Heart right ventricle (tissue), 16 donors: ENCODE measurements at regions not wholly inside any gene's neighbourhood (a gene's known extent, or its start where the extent isn't known, plus 50 kb on each side); places are given as distances from the start of the nearest gene placed in this dataset.

Experiments
- ATAC-seq, 8 donors: fragments of 200-7000 bp; cut with Tn5 transposase; one replicate each; pipeline ENCODE4 v1.9.1; 2020; ENCODE audit warnings: mild to moderate bottlenecking in 8 of 8, moderate library complexity in 8 of 8, moderate number of reproducible peaks in 1 of 8
- DNase-seq, 2 donors: peaks; one replicate each; pipeline ENCODE4 v3.0.0-alpha.2; 2020
- H3K27ac ChIP-seq, 10 donors: fragments of 200-600 bp; sonication (generic) in 2 of 10; one replicate each; pipeline versions ENCODE4 v1.5.0 to v1.8.0; 2020 to 2022; ENCODE audit warnings: mild to moderate bottlenecking in 3 of 10
- H3K27me3 ChIP-seq, 7 donors: fragments of 200-600 bp; one replicate each; pipeline ENCODE4 v1.8.0; 2021 to 2022; ENCODE audit warnings: mild to moderate bottlenecking in 2 of 7
- H3K36me3 ChIP-seq, 9 donors: fragments of 200-600 bp; sonication (generic) in 1 of 9; one replicate each; pipeline versions ENCODE4 v1.5.0 to v1.8.0; 2020 to 2022; ENCODE audit warnings: mild to moderate bottlenecking in 2 of 9
- H3K4me1 ChIP-seq, 9 donors: fragments of 200-600 bp; sonication (generic) in 1 of 9; one replicate each; pipeline versions ENCODE4 v1.5.0 to v1.8.0; 2020 to 2022; ENCODE audit warnings: mild to moderate bottlenecking in 4 of 9
- H3K4me3 ChIP-seq, 10 donors: fragments of 200-600 bp; sonication (generic) in 2 of 10; one replicate each; pipeline versions ENCODE4 v1.5.0 to v1.8.0; 2020 to 2022; ENCODE audit warnings: mild to moderate bottlenecking in 7 of 10, moderate library complexity in 2 of 10
- H3K9me3 ChIP-seq, 11 donors: fragments of 200-600 bp in 10 of 11; sonication (generic) in 2 of 11; one replicate each; pipeline versions ENCODE4 v1.5.0 to v1.8.0; 2013 to 2022; ENCODE audit warnings: mild to moderate bottlenecking in 2 of 11, control low read depth in 1 of 11, moderate library complexity in 1 of 11
- CTCF ChIP-seq, 9 donors: fragments of 200-600 bp; sonication (generic) in 2 of 9; IDR thresholded peaks; one replicate each; pipeline versions ENCODE4 v1.5.0 to v1.8.0; 2021 to 2022; ENCODE audit warnings: antibody characterized with exemption in 9 of 9, mild to moderate bottlenecking in 5 of 9, moderate library complexity in 1 of 9
- WGBS, 2 donors: extraction: QIAGEN DNeasy Blood & Tissue Kit; methylation state at CpG; one replicate each; pipeline ENCODE4 v1.1.7; 2013; ENCODE audit warnings: inconsistent platforms in 1 of 2; 5-methylcytosine and 5-hydroxymethylcytosine counted together
- intact Hi-C, 10 donors: fragments of 100-400 bp; cut with DNase I; formaldehyde crosslinking; loops; one replicate each; pipeline versions ENCODE4 v1.11.1 to v1.14.2; 2022
- donor health status: Arrhythmogenic right ventricular cardiomyopathy.
- donor health status: ischemic (EF 13 %, LVEDD 7.1; RV severe dilation, severe dysfunction).
- donor health status: healthy with polysubstance abuse.
- donor health status: DM: no; HTN: yes; CAD: no.
- donor health status: DM: no; HTN: no; CAD: no.
- donor health status: ischemic (EF 25% LVEDD 6.9; RV normal size, moderate dysfunction).
- donor health status: ischemic (EF 25% LVEDD 5.7; RV mildly dilated, moderate dysfunction).
- donor health status: healthy.
- donor health status: DM: yes; HTN: yes; CAD: no.
- donor health status: Ischemic cardiomyopathy.
- donor health status: ischemic (EF 35%, LVEDD 5.7; RV mildly dilated, moderate dysfunction).
- donor health status: nonischemic (EF 11% LVEDD 7.7; RV severe dilation, severe dysfunction).
- donor health status: DM: yes; HTN: yes; CAD: no.
- donor health status: PGD.
- donor health status: ischemic (EF 29% LVEDD 5.4; RV normal size, mild dysfunction).
- donor health status: nonischemic (EF 23%, LVEDD 6.1; RV moderate dilation, normal function).

- Histone ChIP-seq H3K9me3 (peaks cover 0 to 4% (median 0%) of the 10 kb centered on the region in 11 donors), H3K4me3 (no peak overlapping the region), H3K27me3 (no peaks in the 10 kb centered on the region), H3K4me1 (peaks cover 0 to 3% (median 0%) of the 10 kb centered on the region in 9 donors), H3K27ac (no peak overlapping the region), H3K36me3 (no peaks in the 10 kb centered on the region)
- ATAC-seq, result no peak
- 51 to 56% methylated on average over 4 of the region's 4 CpGs for WGBS, 2 donors
- intact Hi-C loops, result no loop called here
- TF ChIP-seq CTCF (IDR thresholded peaks at IDR 0.05), result no peak
- DNase-seq, result no peak
Measured at GRCh38 chr6:74932232-74932888, 273.5 kb downstream of the COL12A1 start.

- Histone ChIP-seq H3K36me3 (no peaks in the 10 kb centered on the region), H3K4me1 (peaks cover 0 to 3% (median 0%) of the 10 kb centered on the region in 9 donors), H3K27me3 (no peaks in the 10 kb centered on the region), H3K9me3 (peaks cover 0 to 4% (median 0%) of the 10 kb centered on the region in 11 donors), H3K27ac (no peak overlapping the region), H3K4me3 (no peak overlapping the region)
- TF ChIP-seq CTCF (IDR thresholded peaks at IDR 0.05), result no peak
- ATAC-seq (peak in 2 of 8 donors; percentile 49 to 58), DNase-seq (no peak)
- intact Hi-C loops, result no loop called here
- 69 to 70% methylated on average over 1 of the region's 1 CpG for WGBS, 2 donors
Measured at GRCh38 chr6:74931558-74931957, 274.3 kb downstream of the COL12A1 start.

- H3K4me3 ChIP-seq, result no peak overlapping the region
- 66 to 73% methylated on average over 4 of the region's 4 CpGs for WGBS, 2 donors
- no peak for ATAC-seq
- intact Hi-C loops, result no loop called here
- DNase-seq, result no peak
- no peaks in the 10 kb centered on the region for H3K27me3 ChIP-seq
- no peaks in the 10 kb centered on the region for H3K36me3 ChIP-seq
- H3K9me3 ChIP-seq, result no peaks in the 10 kb centered on the region
- H3K27ac ChIP-seq, result no peak overlapping the region
- peaks cover 0 to 9% (median 0%) of the 10 kb centered on the region in 9 donors for H3K4me1 ChIP-seq
- no peak for TF ChIP-seq CTCF (IDR thresholded peaks at IDR 0.05)
Measured at GRCh38 chr6:74928203-74928602, 277.6 kb downstream of the COL12A1 start.

- no peak overlapping the region for H3K4me3 ChIP-seq
- H3K27ac ChIP-seq, result no peak overlapping the region
- H3K36me3 ChIP-seq, result no peaks in the 10 kb centered on the region
- TF ChIP-seq CTCF (IDR thresholded peaks at IDR 0.05), result no peak
- WGBS, 2 donors, result 79 to 85% methylated on average over 3 of the region's 3 CpGs
- no peaks in the 10 kb centered on the region for H3K9me3 ChIP-seq
- no peak for DNase-seq
- intact Hi-C loops, result no loop called here
- ATAC-seq, result no peak
- no peaks in the 10 kb centered on the region for H3K27me3 ChIP-seq
- peaks cover 0 to 9% (median 0%) of the 10 kb centered on the region in 9 donors for H3K4me1 ChIP-seq
Measured at GRCh38 chr6:74927299-74927698, 278.6 kb downstream of the COL12A1 start.
